PC-9 (cell line): ENCODE measurements at regions not wholly inside any gene's neighbourhood (a gene's known extent, or its start where the extent isn't known, plus 50 kb on each side); places are given as distances from the start of the nearest gene placed in this dataset.

Source experiments
- CTCF ChIP-seq: fragments of 200-600 bp; sonication (generic); conservative IDR thresholded peaks from 2 replicates; pipeline ENCODE4 v1.6.1; 2017; ENCODE audit warnings: mixed run types, antibody characterized with exemption, mild to moderate bottlenecking, moderate library complexity
- EZH2 ChIP-seq: fragments of 200-600 bp; sonication (generic); IDR thresholded peaks from 2 replicates; pipeline ENCODE4 v1.8.0; 2017; ENCODE audit warnings: antibody characterized with exemption, low read depth

GRCh38 chr7:130869918-130870317, 135.9 kb upstream of the KLF14 start:
- TF ChIP-seq CTCF (no peak), EZH2 (no peak)
